ENCODE measurements at regions not wholly inside any gene's neighbourhood (a gene's known extent, or its start where the extent isn't known, plus 50 kb on each side); places are given as distances from the start of the nearest gene placed in this dataset.

DNA sequence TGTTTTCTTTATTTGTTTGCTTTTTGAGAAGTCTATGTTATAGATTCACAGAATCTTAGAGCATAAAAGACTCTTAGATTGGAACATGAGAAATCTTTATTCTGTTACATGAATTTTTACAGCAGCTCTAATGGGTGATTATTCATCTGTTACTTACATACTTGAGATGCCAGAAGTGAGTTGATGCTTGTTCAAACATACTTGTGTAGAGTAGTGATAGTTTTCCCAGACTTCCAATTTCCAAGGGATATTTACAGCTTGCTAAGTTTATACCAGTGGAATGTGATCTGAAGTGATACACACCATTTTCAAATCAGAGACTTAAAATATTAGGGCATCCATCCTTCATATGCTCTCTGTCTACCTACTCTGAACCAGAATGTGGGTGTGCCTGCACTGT, 252.9 kb upstream of the SMIM31 start:
- TF ChIP-seq, protein P1, sequence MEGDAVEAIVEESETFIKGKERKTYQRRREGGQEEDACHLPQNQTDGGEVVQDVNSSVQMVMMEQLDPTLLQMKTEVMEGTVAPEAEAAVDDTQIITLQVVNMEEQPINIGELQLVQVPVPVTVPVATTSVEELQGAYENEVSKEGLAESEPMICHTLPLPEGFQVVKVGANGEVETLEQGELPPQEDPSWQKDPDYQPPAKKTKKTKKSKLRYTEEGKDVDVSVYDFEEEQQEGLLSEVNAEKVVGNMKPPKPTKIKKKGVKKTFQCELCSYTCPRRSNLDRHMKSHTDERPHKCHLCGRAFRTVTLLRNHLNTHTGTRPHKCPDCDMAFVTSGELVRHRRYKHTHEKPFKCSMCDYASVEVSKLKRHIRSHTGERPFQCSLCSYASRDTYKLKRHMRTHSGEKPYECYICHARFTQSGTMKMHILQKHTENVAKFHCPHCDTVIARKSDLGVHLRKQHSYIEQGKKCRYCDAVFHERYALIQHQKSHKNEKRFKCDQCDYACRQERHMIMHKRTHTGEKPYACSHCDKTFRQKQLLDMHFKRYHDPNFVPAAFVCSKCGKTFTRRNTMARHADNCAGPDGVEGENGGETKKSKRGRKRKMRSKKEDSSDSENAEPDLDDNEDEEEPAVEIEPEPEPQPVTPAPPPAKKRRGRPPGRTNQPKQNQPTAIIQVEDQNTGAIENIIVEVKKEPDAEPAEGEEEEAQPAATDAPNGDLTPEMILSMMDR (IDR thresholded peaks at IDR 0.05) = no peak
- no peak for TF ChIP-seq POLR2A (IDR thresholded peaks at IDR 0.05)
